ENCODE measurements at regions not wholly inside any gene's neighbourhood (a gene's known extent, or its start where the extent isn't known, plus 50 kb on each side); places are given as distances from the start of the nearest gene placed in this dataset.
"Not testable (repeated sequence)": the region's sequence is repeated elsewhere in the genome, so short reads cannot be mapped to it uniquely, and the experiment has no call there.

DNA sequence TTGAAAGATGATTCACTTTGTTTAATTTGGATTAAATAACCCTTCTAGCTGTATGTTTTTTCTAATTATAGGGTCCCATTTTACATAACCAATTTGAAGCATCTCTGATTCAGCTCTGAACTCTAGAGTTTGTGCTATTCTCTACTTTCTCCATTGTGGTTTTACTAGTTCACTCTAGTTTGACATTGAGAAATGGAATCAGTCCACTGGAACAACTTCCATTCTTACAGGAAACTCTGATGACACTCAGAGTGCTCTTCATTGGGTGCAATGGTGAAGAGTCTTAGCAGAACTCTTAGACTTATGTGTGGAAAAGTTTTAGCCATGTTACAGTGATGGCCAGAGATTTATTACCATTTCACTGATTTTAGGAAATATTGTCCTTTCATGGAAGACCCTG, 140.7 kb downstream of the DYRK2 start:
- ChIA-PET CTCF (no interaction called here), POLR2A (ENCODE audit: low non-redundant PET) (no interaction called here)
- TF ChIP-seq CTCF (conservative IDR thresholded peaks at IDR 0.05; ENCODE audit: low read depth), result no peak
- no peak for DNase-seq (ENCODE audit: low spot score)
- no peak overlapping the region for H3K27ac ChIP-seq

DNA sequence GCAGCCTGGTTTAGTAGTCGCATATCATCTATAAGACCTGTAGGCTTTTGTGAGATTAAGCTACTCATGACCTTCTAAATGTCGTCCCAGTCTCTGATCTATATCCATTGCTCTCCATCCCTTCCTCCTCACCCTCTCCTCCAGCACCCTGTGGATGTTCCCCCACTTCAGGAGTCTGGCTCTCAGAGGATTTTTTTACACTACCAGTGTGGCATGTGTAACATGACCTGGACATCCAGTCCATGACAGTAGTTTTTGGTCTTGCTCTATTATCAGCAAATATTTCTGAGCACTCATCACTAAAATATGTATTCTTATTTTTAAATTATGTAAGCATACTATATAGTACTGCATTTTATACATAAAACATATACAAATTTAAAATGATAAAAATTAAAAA, 142.1 kb downstream of the DYRK2 start:
- POLR2A ChIA-PET (ENCODE audit: low non-redundant PET), result no interaction called here
- DNase-seq (ENCODE audit: low spot score), result no peak
- TF ChIP-seq CTCF (conservative IDR thresholded peaks at IDR 0.05; ENCODE audit: low read depth), result no peak
- CTCF ChIA-PET, result no interaction called here
- H3K27ac ChIP-seq, result no peak overlapping the region

GRCh38 chr12:67791362-67791761, 142.8 kb downstream of the DYRK2 start:
- CTCF ChIA-PET; H3K27ac ChIP-seq; POLR2A ChIA-PET (ENCODE audit: low non-redundant PET); DNase-seq (ENCODE audit: low spot score): not testable (repeated sequence)

DNA sequence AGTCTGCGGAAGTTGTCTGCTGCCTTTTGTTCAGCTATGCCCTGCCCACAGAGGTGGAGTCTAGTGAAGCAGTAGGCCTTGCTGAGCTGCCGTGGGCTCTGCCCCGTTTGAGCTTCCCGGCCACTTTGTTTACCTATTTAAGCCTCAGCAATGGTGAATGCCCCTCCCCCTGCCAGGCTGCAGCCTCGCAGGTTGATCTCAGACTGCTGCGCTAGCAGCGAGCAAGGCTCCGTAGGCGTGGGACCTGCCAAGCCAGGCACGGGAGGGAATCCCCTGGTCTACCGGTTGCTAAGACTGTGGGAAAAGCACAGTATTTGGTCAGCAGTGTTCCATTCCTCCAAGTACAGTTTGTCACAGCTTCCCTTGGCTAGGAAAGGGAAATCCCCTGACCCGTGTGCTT, 143.6 kb downstream of the DYRK2 start:
- no peak for DNase-seq (ENCODE audit: low spot score)
- ChIA-PET CTCF (no interaction called here), POLR2A (ENCODE audit: low non-redundant PET) (no interaction called here)
- TF ChIP-seq CTCF (conservative IDR thresholded peaks at IDR 0.05; ENCODE audit: low read depth), result no peak
- no peak overlapping the region for H3K27ac ChIP-seq

DNA sequence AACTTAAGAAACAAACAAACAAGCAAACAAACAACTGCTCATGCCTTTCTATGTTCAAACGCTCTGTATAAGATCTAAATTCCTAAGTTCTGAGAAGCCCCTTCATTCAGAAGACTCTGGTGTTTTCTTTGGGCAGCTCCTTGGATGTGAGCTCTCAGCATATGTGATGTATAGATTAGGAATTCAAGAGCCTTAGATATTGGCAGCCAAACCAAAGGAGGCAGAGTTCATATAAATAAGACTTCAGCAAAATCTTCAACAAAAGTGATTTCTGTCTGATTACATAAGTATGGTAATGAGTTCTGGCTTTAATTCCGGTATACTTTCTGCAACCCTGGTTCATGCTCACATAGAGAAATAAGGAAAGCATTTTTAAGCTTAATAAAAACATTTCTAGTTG, 145.6 kb downstream of the DYRK2 start:
- POLR2A ChIA-PET (ENCODE audit: low non-redundant PET), result no interaction called here
- no peak overlapping the region for H3K27ac ChIP-seq
- no peak for TF ChIP-seq CTCF (conservative IDR thresholded peaks at IDR 0.05; ENCODE audit: low read depth)
- CTCF ChIA-PET, result interaction anchor here (0.6 kb wide), 2 partner anchors 7 to 451 kb away, joined by 3 to 4 read pairs; no protein-coding TSS in a partner anchor
- DNase-seq (ENCODE audit: low spot score), result no peak

DNA sequence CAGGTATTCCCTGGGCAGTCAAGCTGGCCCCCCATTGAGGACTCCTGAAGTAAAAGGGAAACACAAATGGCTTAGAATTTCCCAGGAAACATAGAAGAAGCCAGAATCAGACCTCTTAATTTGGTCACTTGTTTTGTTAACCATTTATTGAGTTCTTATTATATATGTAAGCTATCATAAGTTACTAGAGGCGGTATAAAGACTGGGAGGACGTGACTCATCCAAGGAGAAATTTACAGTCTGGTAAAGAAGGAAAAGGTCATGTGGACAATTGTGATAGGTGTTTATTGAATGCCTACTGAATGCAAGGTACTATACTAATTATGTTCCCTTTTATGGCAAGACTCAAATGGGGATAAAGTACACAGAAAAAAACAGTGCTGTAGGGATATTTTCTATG, 146.7 kb downstream of the DYRK2 start:
- ChIA-PET CTCF (no interaction called here), POLR2A (ENCODE audit: low non-redundant PET) (no interaction called here)
- peak; percentile 24 for DNase-seq (ENCODE audit: low spot score)
- no peak overlapping the region for H3K27ac ChIP-seq
- TF ChIP-seq CTCF (conservative IDR thresholded peaks at IDR 0.05; ENCODE audit: low read depth), result no peak

GRCh38 chr12:67797185-67797741, 148.7 kb downstream of the DYRK2 start:
- CTCF ChIA-PET, result no interaction called here
- no peak overlapping the region for H3K27ac ChIP-seq
- no peak for TF ChIP-seq CTCF (conservative IDR thresholded peaks at IDR 0.05; ENCODE audit: low read depth)
- no peak for DNase-seq (ENCODE audit: low spot score)
- POLR2A ChIA-PET (ENCODE audit: low non-redundant PET), result no interaction called here
